ENCODE measurements at regions not wholly inside any gene's neighbourhood (a gene's known extent, or its start where the extent isn't known, plus 50 kb on each side); places are given as distances from the start of the nearest gene placed in this dataset.

GRCh38 chr5:93022796-93023447 lies 558.1 kb downstream of the NR2F1-AS1 start:
- no peak for TF ChIP-seq CTCF (IDR thresholded peaks at IDR 0.05; ENCODE audit: unreplicated experiment)
- no peaks in the 10 kb centered on the region for H3K27me3 Mint-ChIP-seq (ENCODE audit: unreplicated experiment)
- no peaks in the 10 kb centered on the region for H3K4me1 Mint-ChIP-seq (ENCODE audit: low read depth, unreplicated experiment)
- BruUV-seq (replicated peaks) = no TSS peak
- no peaks in the 10 kb centered on the region for H3K9me3 Mint-ChIP-seq (ENCODE audit: low read depth, unreplicated experiment)
- CTCF ChIA-PET = no interaction called here
- no peak overlapping the region for H3K27ac Mint-ChIP-seq (ENCODE audit: unreplicated experiment)
- DNase-seq = no peak
- no peaks in the 10 kb centered on the region for H3K36me3 Mint-ChIP-seq (ENCODE audit: insufficient read depth, unreplicated experiment)
- intact Hi-C loops (cut with micrococcal nuclease; ENCODE audit: unreplicated experiment) = no loop called here
- H3K4me3 Mint-ChIP-seq (ENCODE audit: low read depth, unreplicated experiment) = no peak overlapping the region

- no peak overlapping the region for H3K27ac Mint-ChIP-seq (ENCODE audit: unreplicated experiment)
- no peaks in the 10 kb centered on the region for H3K9me3 Mint-ChIP-seq (ENCODE audit: low read depth, unreplicated experiment)
- intact Hi-C loops (cut with micrococcal nuclease; ENCODE audit: unreplicated experiment) = no loop called here
- no peaks in the 10 kb centered on the region for H3K27me3 Mint-ChIP-seq (ENCODE audit: unreplicated experiment)
- no peak for DNase-seq
- no peaks in the 10 kb centered on the region for H3K36me3 Mint-ChIP-seq (ENCODE audit: insufficient read depth, unreplicated experiment)
- BruUV-seq (replicated peaks) = no TSS peak
- H3K4me3 Mint-ChIP-seq (ENCODE audit: low read depth, unreplicated experiment) = no peak overlapping the region
- CTCF ChIA-PET = no interaction called here
- no peak for TF ChIP-seq CTCF (IDR thresholded peaks at IDR 0.05; ENCODE audit: unreplicated experiment)
- H3K4me1 Mint-ChIP-seq (ENCODE audit: low read depth, unreplicated experiment) = no peaks in the 10 kb centered on the region
These were observed 558.8 kb downstream of the NR2F1-AS1 start for GRCh38 chr5:93022211-93022610.

GRCh38 chr5:93019896-93020295 lies 561.1 kb downstream of the NR2F1-AS1 start:
- CTCF ChIA-PET = no interaction called here
- TF ChIP-seq CTCF (IDR thresholded peaks at IDR 0.05; ENCODE audit: unreplicated experiment) = no peak

GRCh38 chr5:93018461-93018860 lies 562.6 kb downstream of the NR2F1-AS1 start:
- no peak overlapping the region for H3K4me3 Mint-ChIP-seq (ENCODE audit: low read depth, unreplicated experiment)

More at GRCh38 chr5:93019896-93020295, 561.1 kb downstream of the NR2F1-AS1 start:
- Mint-ChIP-seq H3K4me3 (ENCODE audit: low read depth, unreplicated experiment) (no peak overlapping the region), H3K27ac (ENCODE audit: unreplicated experiment) (no peak overlapping the region), H3K9me3 (ENCODE audit: low read depth, unreplicated experiment) (no peaks in the 10 kb centered on the region), H3K4me1 (ENCODE audit: low read depth, unreplicated experiment) (no peaks in the 10 kb centered on the region), H3K36me3 (ENCODE audit: insufficient read depth, unreplicated experiment) (no peaks in the 10 kb centered on the region), H3K27me3 (ENCODE audit: unreplicated experiment) (no peaks in the 10 kb centered on the region)
- BruUV-seq (replicated peaks) = no TSS peak
- intact Hi-C loops (cut with micrococcal nuclease; ENCODE audit: unreplicated experiment) = no loop called here
- DNase-seq = no peak

More at GRCh38 chr5:93018461-93018860, 562.6 kb downstream of the NR2F1-AS1 start:
- BruUV-seq (replicated peaks) = no TSS peak
- H3K4me1 Mint-ChIP-seq (ENCODE audit: low read depth, unreplicated experiment) = no peaks in the 10 kb centered on the region
- CTCF ChIA-PET = no interaction called here
- TF ChIP-seq CTCF (IDR thresholded peaks at IDR 0.05; ENCODE audit: unreplicated experiment) = no peak
- no peaks in the 10 kb centered on the region for H3K9me3 Mint-ChIP-seq (ENCODE audit: low read depth, unreplicated experiment)
- no peak overlapping the region for H3K27ac Mint-ChIP-seq (ENCODE audit: unreplicated experiment)
- intact Hi-C loops (cut with micrococcal nuclease; ENCODE audit: unreplicated experiment) = no loop called here
- H3K27me3 Mint-ChIP-seq (ENCODE audit: unreplicated experiment) = no peaks in the 10 kb centered on the region
- DNase-seq = no peak
- no peaks in the 10 kb centered on the region for H3K36me3 Mint-ChIP-seq (ENCODE audit: insufficient read depth, unreplicated experiment)
